Astrocyte (in vitro differentiated cells and primary cell): ENCODE measurements at regions not wholly inside any gene's neighbourhood (a gene's known extent, or its start where the extent isn't known, plus 50 kb on each side); places are given as distances from the start of the nearest gene placed in this dataset.
"Not testable (repeated sequence)": the region's sequence is repeated elsewhere in the genome, so short reads cannot be mapped to it uniquely, and the experiment has no call there.

ENCODE experiments used
- DNase-seq: peaks from one replicate; pipeline ENCODE4 v3.0.0-alpha.2; 2010; ENCODE audit warnings: low read depth
- FAIRE-seq: peaks from 2 replicates; lab custom pipeline; 2011; peaks lifted over from hg19 to GRCh38; lab: Jason Lieb, UNC
- H2AFZ ChIP-seq: 2 replicates; pipeline ENCODE4 v1.6.0; 2012; ENCODE audit warnings: low read depth, low read length, inconsistent platforms
- H3K27ac ChIP-seq: 2 replicates; pipeline ENCODE4 v1.5.1; 2011; ENCODE audit warnings: low read depth, low read length, inconsistent platforms
- H3K27me3 ChIP-seq: 2 replicates; pipeline ENCODE4 v1.6.0; 2011; ENCODE audit warnings: low read length, inconsistent platforms; ENCODE audit not compliant: insufficient read depth
- H3K36me3 ChIP-seq: 2 replicates; pipeline ENCODE4 v1.5.1; 2011; ENCODE audit warnings: low read length, inconsistent platforms; ENCODE audit not compliant: insufficient read depth
- H3K4me1 ChIP-seq: 2 replicates; pipeline ENCODE4 v1.5.1; 2011; ENCODE audit warnings: low read length, inconsistent platforms; ENCODE audit not compliant: insufficient read depth
- H3K4me2 ChIP-seq: 2 replicates; pipeline ENCODE4 v1.6.0; 2012; ENCODE audit warnings: low read length, inconsistent platforms
- H3K4me3 ChIP-seq: 2 replicates; pipeline ENCODE4 v1.5.1; 2011; ENCODE audit warnings: low read depth, mild to moderate bottlenecking, low read length, inconsistent platforms; ENCODE audit not compliant: insufficient read depth
- H3K79me2 ChIP-seq: 2 replicates; pipeline ENCODE4 v1.6.0; 2012; ENCODE audit warnings: mild to moderate bottlenecking, low read length, inconsistent platforms; ENCODE audit not compliant: insufficient read depth
- H3K9ac ChIP-seq: 2 replicates; pipeline ENCODE4 v1.6.0; 2012; ENCODE audit warnings: mild to moderate bottlenecking, low read length, inconsistent platforms
- H3K9me3 ChIP-seq: 2 replicates; pipeline ENCODE4 v1.5.1; 2012; ENCODE audit warnings: low read depth, mild to moderate bottlenecking, low read length, inconsistent platforms; ENCODE audit not compliant: insufficient read depth
- H4K20me1 ChIP-seq: 2 replicates; pipeline ENCODE4 v1.6.0; 2012; ENCODE audit warnings: low read length, inconsistent platforms; ENCODE audit not compliant: insufficient read depth
- H3K27ac Mint-ChIP-seq: one replicate; pipeline ENCODE4 v1.8.0; 2021; ENCODE audit warnings: mild to moderate bottlenecking, mixed read lengths; ENCODE audit not compliant: unreplicated experiment
- H3K27me3 Mint-ChIP-seq: one replicate; pipeline ENCODE4 v1.8.0; 2021; ENCODE audit warnings: low read depth, mixed read lengths; ENCODE audit not compliant: unreplicated experiment
- H3K36me3 Mint-ChIP-seq: one replicate; pipeline ENCODE4 v1.8.0; 2021; ENCODE audit warnings: low read depth, mixed read lengths; ENCODE audit not compliant: unreplicated experiment
- H3K4me1 Mint-ChIP-seq: one replicate; pipeline ENCODE4 v1.8.0; 2021; ENCODE audit warnings: low read depth, mixed read lengths; ENCODE audit not compliant: unreplicated experiment
- H3K4me3 Mint-ChIP-seq: one replicate; pipeline ENCODE4 v1.8.0; 2021; ENCODE audit warnings: mild to moderate bottlenecking, moderate library complexity, mixed read lengths; ENCODE audit not compliant: unreplicated experiment
- H3K9me3 Mint-ChIP-seq: one replicate; pipeline ENCODE4 v1.8.0; 2021; ENCODE audit warnings: mild to moderate bottlenecking, mixed read lengths; ENCODE audit not compliant: unreplicated experiment

- not testable (repeated sequence) for H4K20me1 ChIP-seq, H3K36me3 Mint-ChIP-seq, H3K9me3 ChIP-seq, H3K9ac ChIP-seq, H3K27me3 ChIP-seq, H3K27ac ChIP-seq, H3K9me3 Mint-ChIP-seq, H3K4me3 Mint-ChIP-seq, H3K27me3 Mint-ChIP-seq, H3K4me2 ChIP-seq, H3K27ac Mint-ChIP-seq, H3K4me1 ChIP-seq, FAIRE-seq, H3K36me3 ChIP-seq, DNase-seq, H3K4me1 Mint-ChIP-seq, H3K4me3 ChIP-seq, H3K79me2 ChIP-seq, H2AFZ ChIP-seq
Measured at GRCh38 chr2:87293931-87294594, 272.4 kb upstream of the PLGLB1 start.

GRCh38 chr2:87295135-87295534 is 273.5 kb upstream of the PLGLB1 start:
- not testable (repeated sequence) for DNase-seq, H3K36me3 ChIP-seq, H3K27me3 Mint-ChIP-seq, H3K27ac ChIP-seq, H3K4me1 Mint-ChIP-seq, FAIRE-seq, H3K4me2 ChIP-seq, H3K9me3 Mint-ChIP-seq, H3K9me3 ChIP-seq, H3K4me1 ChIP-seq, H3K79me2 ChIP-seq, H4K20me1 ChIP-seq, H3K36me3 Mint-ChIP-seq, H3K27me3 ChIP-seq, H3K4me3 ChIP-seq, H2AFZ ChIP-seq, H3K27ac Mint-ChIP-seq, H3K9ac ChIP-seq, H3K4me3 Mint-ChIP-seq

GRCh38 chr2:87301349-87301748 is 279.7 kb upstream of the PLGLB1 start:
- not testable (repeated sequence) for H3K4me2 ChIP-seq, H3K4me1 ChIP-seq, H3K79me2 ChIP-seq, H3K27ac Mint-ChIP-seq, H3K9me3 ChIP-seq, H3K4me1 Mint-ChIP-seq, H3K9me3 Mint-ChIP-seq, H3K4me3 Mint-ChIP-seq, H3K4me3 ChIP-seq, H3K27me3 Mint-ChIP-seq, H3K27me3 ChIP-seq, H3K9ac ChIP-seq, H3K27ac ChIP-seq, FAIRE-seq, H3K36me3 ChIP-seq, DNase-seq, H2AFZ ChIP-seq, H3K36me3 Mint-ChIP-seq, H4K20me1 ChIP-seq

GRCh38 chr2:87301871-87302270 is 280.2 kb upstream of the PLGLB1 start:
- not testable (repeated sequence) for H4K20me1 ChIP-seq, H3K4me2 ChIP-seq, H3K4me1 ChIP-seq, H3K9me3 Mint-ChIP-seq, FAIRE-seq, H3K9me3 ChIP-seq, H3K4me3 Mint-ChIP-seq, H3K4me1 Mint-ChIP-seq, H3K9ac ChIP-seq, H3K27me3 ChIP-seq, H3K27me3 Mint-ChIP-seq, H3K27ac Mint-ChIP-seq, H3K36me3 Mint-ChIP-seq, H3K36me3 ChIP-seq, H3K79me2 ChIP-seq, H3K27ac ChIP-seq, DNase-seq, H2AFZ ChIP-seq, H3K4me3 ChIP-seq

GRCh38 chr2:87308621-87309020 is 287.0 kb upstream of the PLGLB1 start:
- H3K4me3 ChIP-seq, H3K36me3 ChIP-seq, H3K27me3 Mint-ChIP-seq, H3K9me3 ChIP-seq, H3K27ac ChIP-seq, DNase-seq, H4K20me1 ChIP-seq, H3K36me3 Mint-ChIP-seq, H3K4me2 ChIP-seq, H3K4me1 ChIP-seq, H3K4me3 Mint-ChIP-seq, H3K27ac Mint-ChIP-seq, H3K27me3 ChIP-seq, H3K4me1 Mint-ChIP-seq, FAIRE-seq, H3K9me3 Mint-ChIP-seq, H3K9ac ChIP-seq, H3K79me2 ChIP-seq, H2AFZ ChIP-seq: not testable (repeated sequence)

- H3K79me2 ChIP-seq, H3K4me1 ChIP-seq, H4K20me1 ChIP-seq, H3K9me3 Mint-ChIP-seq, H3K36me3 Mint-ChIP-seq, H3K4me3 ChIP-seq, H3K4me3 Mint-ChIP-seq, H3K36me3 ChIP-seq, H3K4me2 ChIP-seq, FAIRE-seq, H2AFZ ChIP-seq, H3K27ac ChIP-seq, H3K27ac Mint-ChIP-seq, H3K9ac ChIP-seq, H3K27me3 ChIP-seq, H3K27me3 Mint-ChIP-seq, H3K4me1 Mint-ChIP-seq, H3K9me3 ChIP-seq, DNase-seq: not testable (repeated sequence)
Measured at GRCh38 chr2:87309785-87310184, 288.1 kb upstream of the PLGLB1 start.
